ENCODE measurements at regions not wholly inside any gene's neighbourhood (a gene's known extent, or its start where the extent isn't known, plus 50 kb on each side); places are given as distances from the start of the nearest gene placed in this dataset.

GRCh38 chr7:136807598-136807997 is 60.9 kb upstream of the CHRM2 start:
- Histone ChIP-seq H3K9ac (replicated peaks; ENCODE audit: extremely low read depth, insufficient read depth, low read length) (no peak overlapping the region), H3K27me3 (ENCODE audit: control insufficient read depth in 2 of 2, insufficient read depth in 2 of 2, low read length in 2 of 2) (no peaks in the 10 kb centered on the region), H3K9me1 (replicated peaks; ENCODE audit: control insufficient read depth, extremely low read depth, insufficient read depth, low read length) (no peaks in the 10 kb centered on the region), H3K4me2 (ENCODE audit: insufficient read depth, low read length) (no peak overlapping the region), H2AFZ (ENCODE audit: low read depth, low read length) (no peak overlapping the region), H3K79me2 (ENCODE audit: control insufficient read depth, insufficient read depth, low read length) (no peaks in the 10 kb centered on the region), H3K27ac (ENCODE audit: insufficient read depth, low read depth, low read length) (no peak overlapping the region), H3K36me3 (ENCODE audit: control insufficient read depth in 2 of 2, extremely low read depth in 1 of 2, insufficient read depth in 2 of 2, low read length in 2 of 2) (no peaks in the 10 kb centered on the region), H3K4me1 (ENCODE audit: control insufficient read depth, extremely low read depth, insufficient read depth, low read length) (no peaks in the 10 kb centered on the region), H4K20me1 (replicated peaks; ENCODE audit: control insufficient read depth, extremely low read depth, insufficient read depth, low read length) (no peaks in the 10 kb centered on the region), H3K4me3 (replicated peaks in 1 of 3; ENCODE audit: insufficient read depth in 1 of 3, low read depth in 1 of 3, low read length in 3 of 3) (no peak overlapping the region), H3K9me3 (replicated peaks; ENCODE audit: control insufficient read depth, insufficient read depth, low read length) (no peaks in the 10 kb centered on the region)
- POLR2A ChIA-PET, result no interaction called here
- DNase-seq (ENCODE audit: low read depth, low spot score) (no peak), FAIRE-seq (no peak)
- BruUV-seq (replicated peaks), result no TSS peak
- intact Hi-C loops (cut with micrococcal nuclease), result no loop called here
- dilution Hi-C loops (cut with MboI; ENCODE audit: extremely low pct_ligation_motif_present, low sequenced_read_pairs), result no loop called here
- no peak for TF ChIP-seq CTCF (IDR thresholded peaks at IDR 0.05; ENCODE audit: extremely low read depth in 1 of 2, insufficient read depth in 1 of 2, low read depth in 1 of 2, low read length in 2 of 2)
- TF ChIP-seq MYC (IDR thresholded peaks at IDR 0.05; ENCODE audit: low read depth, low read length), result no peak
- no peak for TF ChIP-seq MAX (IDR thresholded peaks at IDR 0.05; ENCODE audit: insufficient read depth, insufficient read length)
- TF ChIP-seq EZH2 (IDR thresholded peaks at IDR 0.05; ENCODE audit: borderline replicate concordance, low read depth, low read length, severe bottlenecking), result no peak
- CTCF ChIA-PET, result no interaction called here

- no TSS peak for BruUV-seq (replicated peaks)
Measured at GRCh38 chr7:136803028-136803427, 65.4 kb upstream of the CHRM2 start.

More at GRCh38 chr7:136803028-136803427, 65.4 kb upstream of the CHRM2 start:
- no peaks in the 10 kb centered on the region for H3K4me1 ChIP-seq (ENCODE audit: control insufficient read depth, extremely low read depth, insufficient read depth, low read length)
- no peak overlapping the region for H3K9ac ChIP-seq (replicated peaks; ENCODE audit: extremely low read depth, insufficient read depth, low read length)
- H4K20me1 ChIP-seq (replicated peaks; ENCODE audit: control insufficient read depth, extremely low read depth, insufficient read depth, low read length), result no peaks in the 10 kb centered on the region
- no peak overlapping the region for H2AFZ ChIP-seq (ENCODE audit: low read depth, low read length)
- intact Hi-C loops (cut with micrococcal nuclease) (no loop called here), dilution Hi-C loops (cut with MboI; ENCODE audit: extremely low pct_ligation_motif_present, low sequenced_read_pairs) (no loop called here)
- H3K36me3 ChIP-seq (ENCODE audit: control insufficient read depth in 2 of 2, extremely low read depth in 1 of 2, insufficient read depth in 2 of 2, low read length in 2 of 2), result no peaks in the 10 kb centered on the region
- POLR2A ChIA-PET, result no interaction called here
- H3K27me3 ChIP-seq (ENCODE audit: control insufficient read depth in 2 of 2, insufficient read depth in 2 of 2, low read length in 2 of 2), result no peaks in the 10 kb centered on the region
- no peak overlapping the region for H3K4me3 ChIP-seq (replicated peaks in 1 of 3; ENCODE audit: insufficient read depth in 1 of 3, low read depth in 1 of 3, low read length in 3 of 3)
- CTCF ChIA-PET, result no interaction called here
- H3K79me2 ChIP-seq (ENCODE audit: control insufficient read depth, insufficient read depth, low read length), result no peaks in the 10 kb centered on the region
- H3K4me2 ChIP-seq (ENCODE audit: insufficient read depth, low read length), result no peak overlapping the region
- H3K9me3 ChIP-seq (replicated peaks; ENCODE audit: control insufficient read depth, insufficient read depth, low read length), result no peaks in the 10 kb centered on the region
- H3K27ac ChIP-seq (ENCODE audit: insufficient read depth, low read depth, low read length), result no peak overlapping the region
- TF ChIP-seq CTCF (IDR thresholded peaks at IDR 0.05; ENCODE audit: extremely low read depth in 1 of 2, insufficient read depth in 1 of 2, low read depth in 1 of 2, low read length in 2 of 2) (no peak), GATA2 (IDR thresholded peaks at IDR 0.05; ENCODE audit: insufficient read depth, insufficient read length, low read depth, low read length) (no peak), POLR2A (IDR thresholded peaks at IDR 0.05; ENCODE audit: low read depth, low read length) (no peak), MAX (IDR thresholded peaks at IDR 0.05; ENCODE audit: insufficient read depth, insufficient read length) (no peak), FOS (IDR thresholded peaks at IDR 0.05; ENCODE audit: borderline replicate concordance, insufficient read depth, low read length) (no peak), MYC (IDR thresholded peaks at IDR 0.05; ENCODE audit: low read depth, low read length) (no peak), EZH2 (IDR thresholded peaks at IDR 0.05; ENCODE audit: borderline replicate concordance, low read depth, low read length, severe bottlenecking) (no peak), JUN (IDR thresholded peaks at IDR 0.05; ENCODE audit: borderline replicate concordance, insufficient read depth, insufficient read length, low read depth) (no peak), POLR2AphosphoS5 (IDR thresholded peaks at IDR 0.05; ENCODE audit: insufficient read depth, low read depth, low read length) (no peak)
- FAIRE-seq (no peak), DNase-seq (ENCODE audit: low read depth, low spot score) (no peak)
- no peaks in the 10 kb centered on the region for H3K9me1 ChIP-seq (replicated peaks; ENCODE audit: control insufficient read depth, extremely low read depth, insufficient read depth, low read length)

Measured in endothelial cell of umbilical vein (primary cell).